ENCODE measurements at regions not wholly inside any gene's neighbourhood (a gene's known extent, or its start where the extent isn't known, plus 50 kb on each side); places are given as distances from the start of the nearest gene placed in this dataset.

GRCh38 chr15:46713045-46713444 lies 1004.3 kb upstream of the SEMA6D start:
- no peaks in the 10 kb centered on the region for H3K79me2 ChIP-seq (ENCODE audit: insufficient read depth, low read length)
- no peaks in the 10 kb centered on the region for H3F3A ChIP-seq (ENCODE audit: insufficient read depth)
- TF ChIP-seq CTCF (IDR thresholded peaks at IDR 0.05; ENCODE audit: insufficient read depth, low read length, poor library complexity, severe bottlenecking) (no peak), EZH2phosphoT487 (conservative IDR thresholded peaks at IDR 0.05; ENCODE audit: low read length) (no peak)
- no peak overlapping the region for H3K4me2 ChIP-seq (ENCODE audit: low read depth, low read length, poor library complexity, severe bottlenecking)
- H3K4me3 ChIP-seq (ENCODE audit: insufficient read depth, low read length, poor library complexity, severe bottlenecking), result no peak overlapping the region
- no peak overlapping the region for H2AFZ ChIP-seq (ENCODE audit: low read depth, low read length, severe bottlenecking)
- no peaks in the 10 kb centered on the region for H3K27me3 ChIP-seq (ENCODE audit: low read length)
- no peaks in the 10 kb centered on the region for H3K9me2 ChIP-seq (replicated peaks; ENCODE audit: insufficient read depth, low read length)
- H3K36me3 ChIP-seq (ENCODE audit: low read length), result no peaks in the 10 kb centered on the region
- no peaks in the 10 kb centered on the region for H3K9me3 ChIP-seq (ENCODE audit: insufficient read depth, low read length)
- H4K20me1 ChIP-seq (ENCODE audit: low read depth, low read length), result no peaks in the 10 kb centered on the region
- no peak overlapping the region for H3K9ac ChIP-seq (ENCODE audit: low read length)
- no peak overlapping the region for H3K27ac ChIP-seq (ENCODE audit: low read depth, low read length)

- Histone ChIP-seq H3K36me3 (ENCODE audit: low read length) (no peaks in the 10 kb centered on the region), H3K9me2 (replicated peaks; ENCODE audit: insufficient read depth, low read length) (no peaks in the 10 kb centered on the region), H3F3A (ENCODE audit: insufficient read depth) (no peaks in the 10 kb centered on the region), H3K79me2 (ENCODE audit: insufficient read depth, low read length) (no peaks in the 10 kb centered on the region), H3K27me3 (ENCODE audit: low read length) (no peaks in the 10 kb centered on the region), H3K4me3 (ENCODE audit: insufficient read depth, low read length, poor library complexity, severe bottlenecking) (no peak overlapping the region), H3K9me3 (ENCODE audit: insufficient read depth, low read length) (no peaks in the 10 kb centered on the region), H4K20me1 (ENCODE audit: low read depth, low read length) (no peaks in the 10 kb centered on the region), H3K27ac (ENCODE audit: low read depth, low read length) (no peak overlapping the region), H2AFZ (ENCODE audit: low read depth, low read length, severe bottlenecking) (no peak overlapping the region), H3K9ac (ENCODE audit: low read length) (no peak overlapping the region), H3K4me2 (ENCODE audit: low read depth, low read length, poor library complexity, severe bottlenecking) (no peak overlapping the region)
- TF ChIP-seq EZH2phosphoT487 (conservative IDR thresholded peaks at IDR 0.05; ENCODE audit: low read length), result no peak
- TF ChIP-seq CTCF (IDR thresholded peaks at IDR 0.05; ENCODE audit: insufficient read depth, low read length, poor library complexity, severe bottlenecking), result no peak
These were observed 1002.4 kb upstream of the SEMA6D start for GRCh38 chr15:46714950-46715349.

GRCh38 chr15:46723308-46723707 lies 994.0 kb upstream of the SEMA6D start:
- H3F3A ChIP-seq (ENCODE audit: insufficient read depth), result no peaks in the 10 kb centered on the region

More at GRCh38 chr15:46723308-46723707, 994.0 kb upstream of the SEMA6D start:
- no peaks in the 10 kb centered on the region for H3K27me3 ChIP-seq (ENCODE audit: low read length)
- no peaks in the 10 kb centered on the region for H3K9me2 ChIP-seq (replicated peaks; ENCODE audit: insufficient read depth, low read length)
- TF ChIP-seq CTCF (IDR thresholded peaks at IDR 0.05; ENCODE audit: insufficient read depth, low read length, poor library complexity, severe bottlenecking) (no peak), EZH2phosphoT487 (conservative IDR thresholded peaks at IDR 0.05; ENCODE audit: low read length) (no peak)
- H3K79me2 ChIP-seq (ENCODE audit: insufficient read depth, low read length), result no peaks in the 10 kb centered on the region
- no peaks in the 10 kb centered on the region for H3K9me3 ChIP-seq (ENCODE audit: insufficient read depth, low read length)
- H4K20me1 ChIP-seq (ENCODE audit: low read depth, low read length), result no peaks in the 10 kb centered on the region
- H3K9ac ChIP-seq (ENCODE audit: low read length), result no peak overlapping the region
- no peak overlapping the region for H3K4me2 ChIP-seq (ENCODE audit: low read depth, low read length, poor library complexity, severe bottlenecking)
- no peak overlapping the region for H3K27ac ChIP-seq (ENCODE audit: low read depth, low read length)
- no peak overlapping the region for H2AFZ ChIP-seq (ENCODE audit: low read depth, low read length, severe bottlenecking)
- no peak overlapping the region for H3K4me3 ChIP-seq (ENCODE audit: insufficient read depth, low read length, poor library complexity, severe bottlenecking)
- no peaks in the 10 kb centered on the region for H3K36me3 ChIP-seq (ENCODE audit: low read length)

Measured in SU-DHL-6 (cell line).